ENCODE measurements at regions not wholly inside any gene's neighbourhood (a gene's known extent, or its start where the extent isn't known, plus 50 kb on each side); places are given as distances from the start of the nearest gene placed in this dataset. TPM values are rescaled to one million over a fixed set of nuclear protein-coding genes. Genes with fewer than 3 reads are reported as not detected.

Small RNA genes in the stretch of these regions (small RNA-seq; reads per million reads assigned to genes)
- not detected for gene AL358944.1

Data from OCI-LY7 (cell line).